Fibroblast of lung (primary cell): ENCODE measurements at regions not wholly inside any gene's neighbourhood (a gene's known extent, or its start where the extent isn't known, plus 50 kb on each side); places are given as distances from the start of the nearest gene placed in this dataset.

Experiments
- DNase-seq, 2 donors: peaks; one replicate each; pipeline versions ENCODE4 v3.0.0 to v3.0.0-alpha.2; 2010; ENCODE audit warnings: low read depth in 2 of 2
- H2AFZ ChIP-seq: 2 replicates; pipeline ENCODE4 v1.5.1; 2012; ENCODE audit warnings: low read length, control low read depth, inconsistent platforms
- H3K27ac ChIP-seq: 2 replicates; pipeline ENCODE4 v1.5.1; 2011; ENCODE audit warnings: low read length, control low read depth; ENCODE audit not compliant: insufficient read depth
- H3K27me3 ChIP-seq: 2 replicates; pipeline ENCODE4 v1.5.1; 2011; ENCODE audit warnings: mild to moderate bottlenecking, low read length; ENCODE audit not compliant: control insufficient read depth, insufficient read depth
- H3K36me3 ChIP-seq: 2 replicates; pipeline ENCODE4 v1.5.1; 2011; ENCODE audit warnings: low read length; ENCODE audit not compliant: control insufficient read depth, insufficient read depth
- H3K4me1 ChIP-seq: 2 replicates; pipeline ENCODE4 v1.5.1; 2011; ENCODE audit warnings: low read length; ENCODE audit not compliant: control insufficient read depth, insufficient read depth; ENCODE audit errors: extremely low read depth
- H3K4me2 ChIP-seq: 2 replicates; pipeline ENCODE4 v1.5.1; 2011; ENCODE audit warnings: low read length, control low read depth; ENCODE audit not compliant: insufficient read depth; ENCODE audit errors: extremely low read depth
- H3K4me3 ChIP-seq, 4 experiments: fragments of 200-600 bp in 1 of 4; sonication (generic) in 1 of 4; replicated peaks in 1 of 4; 2 replicates each; pipeline ENCODE4 v1.5.1; 2011 to 2016; ENCODE audit warnings: low read length in 4 of 4, low read depth in 3 of 4, mild to moderate bottlenecking in 3 of 4, control low read depth in 2 of 4, inconsistent platforms in 1 of 4, mixed read lengths in 1 of 4; ENCODE audit not compliant: insufficient read depth in 1 of 4; ENCODE audit errors: control extremely low read depth in 1 of 4
- H3K79me2 ChIP-seq: 2 replicates; pipeline ENCODE4 v1.5.1; 2012; ENCODE audit warnings: mild to moderate bottlenecking, low read length, inconsistent platforms; ENCODE audit not compliant: control insufficient read depth, insufficient read depth
- H3K9ac ChIP-seq: 2 replicates; pipeline ENCODE4 v1.5.1; 2011; ENCODE audit warnings: mild to moderate bottlenecking, low read length, control low read depth; ENCODE audit not compliant: insufficient read depth
- H3K9me3 ChIP-seq: 2 replicates; pipeline ENCODE4 v1.5.1; 2012; ENCODE audit warnings: low read depth, low read length; ENCODE audit not compliant: control insufficient read depth, insufficient read depth
- H4K20me1 ChIP-seq: 2 replicates; pipeline ENCODE4 v1.5.1; 2011; ENCODE audit warnings: low read length; ENCODE audit not compliant: control insufficient read depth, insufficient read depth; ENCODE audit errors: extremely low read depth
- CTCF ChIP-seq, 2 donors: IDR thresholded peaks in 1 of 2; conservative IDR thresholded peaks in 1 of 2; 1 replicate in 1 of 2; 2 replicates in 1 of 2; pipeline ENCODE4 v1.5.1; 2011 to 2012; ENCODE audit warnings: low read length in 2 of 2, control low read depth in 1 of 2, inconsistent platforms in 1 of 2, low read depth in 1 of 2, mild to moderate bottlenecking in 1 of 2
- EZH2 ChIP-seq: IDR thresholded peaks from 2 replicates; pipeline ENCODE4 v1.5.1; 2012; ENCODE audit warnings: low read length, control low read depth, mild to moderate bottlenecking; ENCODE audit errors: missing control alignments

GRCh38 chr6:16912756-16913155, 151.5 kb upstream of the ATXN1 start:
- Histone ChIP-seq H3K36me3 (no peaks in the 10 kb centered on the region), H3K9me3 (no peaks in the 10 kb centered on the region), H3K4me2 (no peak overlapping the region), H3K4me3 (no peak overlapping the region), H3K4me1 (peaks cover 5% of the 10 kb centered on the region), H2AFZ (no peak overlapping the region), H4K20me1 (no peaks in the 10 kb centered on the region), H3K79me2 (no peaks in the 10 kb centered on the region), H3K27ac (no peak overlapping the region), H3K9ac (no peak overlapping the region), H3K27me3 (no peaks in the 10 kb centered on the region)
- TF ChIP-seq CTCF (conservative IDR thresholded peaks at IDR 0.05 in 1 of 2, IDR thresholded peaks at IDR 0.05 in 1 of 2; ENCODE audit: low read depth in 1 of 2, low read length in 2 of 2) (no peak), EZH2 (no peak)
- DNase-seq, result no peak

DNA sequence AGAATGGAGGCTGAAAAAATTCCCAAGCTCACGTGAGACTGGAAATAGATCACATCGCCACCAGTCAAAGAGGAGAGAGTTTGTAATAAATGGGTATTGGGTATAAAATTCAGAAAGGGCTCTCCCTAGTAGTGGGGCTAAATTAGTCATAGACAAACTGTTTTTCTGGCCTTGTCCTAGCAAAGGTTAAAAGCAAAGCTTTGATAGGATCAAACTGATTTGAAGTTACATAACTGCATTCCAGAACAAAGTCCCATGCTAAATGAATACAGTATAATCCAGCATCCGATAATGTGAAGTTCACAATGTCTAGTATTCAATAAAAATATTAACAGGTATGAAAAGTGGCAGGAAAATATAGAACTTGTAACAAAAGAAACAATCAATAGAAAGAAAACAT, 149.8 kb upstream of the ATXN1 start:
- Histone ChIP-seq H2AFZ (no peak overlapping the region), H3K4me1 (peaks cover 5% of the 10 kb centered on the region), H3K9me3 (no peaks in the 10 kb centered on the region), H3K9ac (no peak overlapping the region), H3K79me2 (no peaks in the 10 kb centered on the region), H3K27me3 (no peaks in the 10 kb centered on the region), H4K20me1 (no peaks in the 10 kb centered on the region), H3K4me2 (no peak overlapping the region), H3K27ac (no peak overlapping the region), H3K4me3 (no peak overlapping the region), H3K36me3 (no peaks in the 10 kb centered on the region)
- DNase-seq, result no peak
- TF ChIP-seq CTCF (conservative IDR thresholded peaks at IDR 0.05 in 1 of 2, IDR thresholded peaks at IDR 0.05 in 1 of 2; ENCODE audit: low read depth in 1 of 2, low read length in 2 of 2) (no peak), EZH2 (no peak)

DNA sequence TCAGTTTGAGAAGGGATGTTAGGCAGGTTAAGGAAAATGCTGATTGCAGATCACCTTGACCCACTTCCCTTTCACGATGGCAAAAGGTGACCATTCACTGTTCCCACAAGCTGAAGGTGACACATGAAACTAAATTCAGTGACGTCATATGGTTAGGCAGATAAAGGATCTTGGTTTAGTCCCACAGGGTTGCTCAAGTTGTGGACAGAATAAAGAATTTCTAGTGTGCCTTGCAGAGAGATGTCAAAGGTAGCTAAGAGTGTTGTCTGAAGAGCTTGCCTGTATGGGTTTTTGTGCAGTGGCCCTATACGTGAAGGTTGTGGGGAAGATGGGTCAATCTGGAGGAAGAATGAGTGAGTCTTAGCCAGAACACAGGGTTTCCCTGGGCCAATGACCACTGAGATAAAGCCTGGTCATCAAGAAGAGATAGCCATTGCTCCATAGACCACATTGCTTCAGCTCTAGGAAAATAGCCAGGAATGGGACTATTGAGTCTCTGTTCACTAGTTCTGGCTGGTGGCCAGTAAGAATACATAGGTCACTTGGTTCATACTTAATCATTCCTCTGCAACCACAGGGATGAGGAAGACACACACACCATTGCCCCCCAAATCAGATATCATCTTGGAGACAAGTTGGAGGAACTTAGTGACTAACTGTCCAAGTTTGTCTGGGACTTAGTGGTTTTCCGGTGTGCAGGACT, 148.5 kb upstream of the ATXN1 start:
- Histone ChIP-seq H3K79me2 (no peaks in the 10 kb centered on the region), H3K36me3 (no peaks in the 10 kb centered on the region), H3K27ac (no peak overlapping the region), H4K20me1 (no peaks in the 10 kb centered on the region), H3K27me3 (no peaks in the 10 kb centered on the region), H2AFZ (no peak overlapping the region), H3K9me3 (no peaks in the 10 kb centered on the region), H3K4me2 (no peak overlapping the region), H3K9ac (no peak overlapping the region), H3K4me3 (no peak overlapping the region), H3K4me1 (peaks cover 5% of the 10 kb centered on the region)
- DNase-seq, result peak; percentile 76 to 97
- TF ChIP-seq EZH2, result no peak
- no peak for TF ChIP-seq CTCF (conservative IDR thresholded peaks at IDR 0.05 in 1 of 2, IDR thresholded peaks at IDR 0.05 in 1 of 2; ENCODE audit: low read depth in 1 of 2, low read length in 2 of 2)
